MCF 10A (cell line): ENCODE measurements at regions not wholly inside any gene's neighbourhood (a gene's known extent, or its start where the extent isn't known, plus 50 kb on each side); places are given as distances from the start of the nearest gene placed in this dataset.

Experiments
- BruUV-seq: library from RNA; stranded (reverse); fragments of 400-500 nt; replicated peaks from 2 replicates; lab custom pipeline; 2021; lab: Mats Ljungman, UMichigan
- CTCF ChIA-PET: fragments of 300-600 bp; sonication (Branson Sonifier 250); formaldehyde crosslinking; extraction: SDS; loops from one replicate; lab custom pipeline; 2021; ENCODE audit warnings: antibody characterized with exemption, inconsistent platforms; lab: Yijun Ruan, JAX
- POLR2A ChIA-PET: fragments of 300-600, 350-650 bp; sonication (Branson Sonifier 250); formaldehyde crosslinking; extraction: SDS; loops from one replicate; lab custom pipeline; 2020; ENCODE audit warnings: antibody characterized with exemption, inconsistent platforms; lab: Yijun Ruan, JAX
- DNase-seq: peaks from one replicate; pipeline ENCODE4 v3.0.0-alpha.2; 2018; ENCODE audit not compliant: unreplicated experiment
- H3K27ac Mint-ChIP-seq: one replicate; pipeline ENCODE4 v1.8.0; 2022; ENCODE audit warnings: mild to moderate bottlenecking, low read depth, mixed read lengths; ENCODE audit not compliant: unreplicated experiment
- H3K27me3 Mint-ChIP-seq: one replicate; pipeline ENCODE4 v1.8.0; 2022; ENCODE audit warnings: mixed read lengths; ENCODE audit not compliant: insufficient read depth, unreplicated experiment
- H3K36me3 Mint-ChIP-seq: one replicate; pipeline ENCODE4 v1.8.0; 2022; ENCODE audit warnings: mild to moderate bottlenecking, moderate library complexity, mixed read lengths; ENCODE audit not compliant: insufficient read depth, unreplicated experiment
- H3K4me1 Mint-ChIP-seq: one replicate; pipeline ENCODE4 v1.8.0; 2022; ENCODE audit warnings: mixed read lengths; ENCODE audit not compliant: insufficient read depth, unreplicated experiment
- H3K4me3 Mint-ChIP-seq: one replicate; pipeline ENCODE4 v1.8.0; 2022; ENCODE audit warnings: mild to moderate bottlenecking, moderate library complexity, mixed read lengths; ENCODE audit not compliant: unreplicated experiment
- H3K9me3 Mint-ChIP-seq: one replicate; pipeline ENCODE4 v1.8.0; 2022; ENCODE audit warnings: mixed read lengths; ENCODE audit not compliant: unreplicated experiment
- CTCF ChIP-seq: fragments of 200-600 bp; IDR thresholded peaks from one replicate; pipeline ENCODE4 v1.8.0; 2022; ENCODE audit warnings: antibody characterized with exemption, mild to moderate bottlenecking; ENCODE audit not compliant: unreplicated experiment
- intact Hi-C: fragments of 100-400 bp; cut with micrococcal nuclease; formaldehyde crosslinking; loops from 2 replicates; pipeline ENCODE4 v1.14.1; 2022

- no peak for DNase-seq
- intact Hi-C loops: no loop called here
- no peak overlapping the region for H3K27ac Mint-ChIP-seq
These were observed 154.1 kb upstream of the ZSWIM2 start for GRCh38 chr2:187003038-187003554.

GRCh38 chr2:187002242-187002641, 153.3 kb upstream of the ZSWIM2 start:
- Mint-ChIP-seq H3K27me3 (no peaks in the 10 kb centered on the region), H3K9me3 (peaks cover 7% of the 10 kb centered on the region), H3K4me3 (no peak overlapping the region), H3K27ac (no peak overlapping the region), H3K36me3 (no peaks in the 10 kb centered on the region), H3K4me1 (no peaks in the 10 kb centered on the region)
- no peak for TF ChIP-seq CTCF
- ChIA-PET CTCF (no interaction called here), POLR2A (no interaction called here)
- intact Hi-C loops: no loop called here
- DNase-seq: no peak
- no TSS peak for BruUV-seq

More at GRCh38 chr2:187003038-187003554, 154.1 kb upstream of the ZSWIM2 start:
- ChIA-PET CTCF (no interaction called here), POLR2A (no interaction called here)
- Mint-ChIP-seq H3K27me3 (no peaks in the 10 kb centered on the region), H3K4me1 (no peaks in the 10 kb centered on the region), H3K36me3 (no peaks in the 10 kb centered on the region), H3K4me3 (no peak overlapping the region), H3K9me3 (peaks cover 7% of the 10 kb centered on the region)
- TF ChIP-seq CTCF: no peak
- BruUV-seq: no TSS peak

GRCh38 chr2:187001248-187001647, 152.3 kb upstream of the ZSWIM2 start:
- POLR2A ChIA-PET: no interaction called here
- no peaks in the 10 kb centered on the region for H3K27me3 Mint-ChIP-seq
- H3K4me3 Mint-ChIP-seq: no peak overlapping the region

GRCh38 chr2:186995092-186995491, 146.1 kb upstream of the ZSWIM2 start:
- no peak for TF ChIP-seq CTCF
- peak; percentile 57 for DNase-seq
- no peak overlapping the region for H3K27ac Mint-ChIP-seq
- intact Hi-C loops: no loop called here
- H3K36me3 Mint-ChIP-seq: no peaks in the 10 kb centered on the region
- peaks cover 5% of the 10 kb centered on the region for H3K4me1 Mint-ChIP-seq
- BruUV-seq: no TSS peak
- no peak overlapping the region for H3K4me3 Mint-ChIP-seq
- H3K9me3 Mint-ChIP-seq: peaks cover 14% of the 10 kb centered on the region
- no peaks in the 10 kb centered on the region for H3K27me3 Mint-ChIP-seq
- CTCF ChIA-PET: interaction anchor here (0.7 kb wide), 1 partner anchor 767 kb away, joined by 3 read pairs; no protein-coding TSS in a partner anchor
- POLR2A ChIA-PET: no interaction called here

More at GRCh38 chr2:187001248-187001647, 152.3 kb upstream of the ZSWIM2 start:
- CTCF ChIA-PET: no interaction called here
- no peak for TF ChIP-seq CTCF
- intact Hi-C loops: no loop called here
- Mint-ChIP-seq H3K4me1 (no peaks in the 10 kb centered on the region), H3K9me3 (peaks cover 7% of the 10 kb centered on the region), H3K27ac (no peak overlapping the region), H3K36me3 (no peaks in the 10 kb centered on the region)
- BruUV-seq: no TSS peak
- no peak for DNase-seq
